ENCODE measurements at regions not wholly inside any gene's neighbourhood (a gene's known extent, or its start where the extent isn't known, plus 50 kb on each side); places are given as distances from the start of the nearest gene placed in this dataset.

DNA sequence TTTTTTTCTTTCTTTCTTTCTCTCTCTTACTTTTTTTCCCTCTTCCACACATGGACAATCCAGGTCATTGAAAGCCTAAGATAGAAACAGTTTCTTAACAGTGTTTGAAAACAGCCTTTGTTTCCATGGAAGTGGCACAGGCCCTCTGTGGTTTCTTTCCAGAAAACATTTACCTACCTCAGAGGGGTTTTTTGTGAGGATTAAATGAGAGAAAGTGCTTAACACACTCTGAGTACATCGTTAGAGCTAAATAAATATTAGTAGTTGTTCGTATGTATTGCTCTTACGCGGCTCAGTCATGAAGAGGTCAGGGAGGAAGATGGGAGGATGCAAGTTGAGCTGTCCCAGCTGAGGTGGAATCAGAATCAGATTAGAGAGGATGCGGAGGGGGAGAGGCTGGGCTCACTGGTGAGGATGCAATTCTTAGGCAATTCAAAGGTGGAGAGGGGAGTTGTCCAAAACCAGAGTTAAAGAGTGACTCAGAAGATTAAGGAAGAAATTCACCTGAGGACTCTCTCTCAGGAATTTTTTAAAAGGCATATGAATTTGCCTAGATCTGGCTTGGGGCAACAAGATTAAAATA, 345.4 kb downstream of the PMP22 start:
- Histone ChIP-seq H3K36me3 (ENCODE audit: control insufficient read depth in 1 of 2, insufficient read depth in 2 of 2, low read length in 2 of 2) (no peaks in the 10 kb centered on the region), H2AFZ (ENCODE audit: low read depth, low read length, poor library complexity, severe bottlenecking) (no peak overlapping the region), H3K9me2 (ENCODE audit: insufficient read depth) (no peaks in the 10 kb centered on the region), H3K4me1 (ENCODE audit: control insufficient read depth in 1 of 2, insufficient read depth in 2 of 2, low read length in 2 of 2) (no peaks in the 10 kb centered on the region), H3K9ac (ENCODE audit: low read length) (no peak overlapping the region), H4K20me1 (ENCODE audit: insufficient read depth) (no peaks in the 10 kb centered on the region), H3K27ac (ENCODE audit: low read depth, low read length) (no peak overlapping the region), H3K27me3 (ENCODE audit: insufficient read depth, low read length) (no peaks in the 10 kb centered on the region), H3K9me3 (ENCODE audit: control insufficient read depth in 1 of 2, insufficient read depth in 1 of 2, low read depth in 1 of 2, low read length in 2 of 2) (no peaks in the 10 kb centered on the region; a peak in 1 of 4 replicates), H3K4me2 (ENCODE audit: low read length) (no peak overlapping the region), H3K79me2 (ENCODE audit: insufficient read depth, low read length) (no peaks in the 10 kb centered on the region), H3K4me3 (replicated peaks in 1 of 2; ENCODE audit: low read depth in 1 of 2, low read length in 2 of 2) (no peak overlapping the region)
- ChIA-PET CTCF (no interaction called here), POLR2A (no interaction called here), RAD21 (ENCODE audit: low non-redundant PET in 1 of 2, low total read pairs in 2 of 2, uncharacterized antibody in 2 of 2, unreplicated experiment in 2 of 2) (interaction anchor here in 1 of 2 experiments (0.6 kb wide), 1 partner anchor 583 kb away, joined by 3 read pairs; no protein-coding TSS in a partner anchor)
- ATAC-seq (no peak), DNase-seq (ENCODE audit: low read depth, low spot score) (no peak)
- no TSS peak for BruUV-seq (replicated peaks)
- TF ChIP-seq, protein P1, sequence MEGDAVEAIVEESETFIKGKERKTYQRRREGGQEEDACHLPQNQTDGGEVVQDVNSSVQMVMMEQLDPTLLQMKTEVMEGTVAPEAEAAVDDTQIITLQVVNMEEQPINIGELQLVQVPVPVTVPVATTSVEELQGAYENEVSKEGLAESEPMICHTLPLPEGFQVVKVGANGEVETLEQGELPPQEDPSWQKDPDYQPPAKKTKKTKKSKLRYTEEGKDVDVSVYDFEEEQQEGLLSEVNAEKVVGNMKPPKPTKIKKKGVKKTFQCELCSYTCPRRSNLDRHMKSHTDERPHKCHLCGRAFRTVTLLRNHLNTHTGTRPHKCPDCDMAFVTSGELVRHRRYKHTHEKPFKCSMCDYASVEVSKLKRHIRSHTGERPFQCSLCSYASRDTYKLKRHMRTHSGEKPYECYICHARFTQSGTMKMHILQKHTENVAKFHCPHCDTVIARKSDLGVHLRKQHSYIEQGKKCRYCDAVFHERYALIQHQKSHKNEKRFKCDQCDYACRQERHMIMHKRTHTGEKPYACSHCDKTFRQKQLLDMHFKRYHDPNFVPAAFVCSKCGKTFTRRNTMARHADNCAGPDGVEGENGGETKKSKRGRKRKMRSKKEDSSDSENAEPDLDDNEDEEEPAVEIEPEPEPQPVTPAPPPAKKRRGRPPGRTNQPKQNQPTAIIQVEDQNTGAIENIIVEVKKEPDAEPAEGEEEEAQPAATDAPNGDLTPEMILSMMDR (IDR thresholded peaks at IDR 0.05 in 2 of 3, conservative IDR thresholded peaks at IDR 0.05 in 1 of 3; ENCODE audit: borderline replicate concordance in 1 of 3, insufficient read depth in 1 of 3, low read depth in 2 of 3, low read length in 2 of 3): no peak
- TF ChIP-seq, protein P2, sequence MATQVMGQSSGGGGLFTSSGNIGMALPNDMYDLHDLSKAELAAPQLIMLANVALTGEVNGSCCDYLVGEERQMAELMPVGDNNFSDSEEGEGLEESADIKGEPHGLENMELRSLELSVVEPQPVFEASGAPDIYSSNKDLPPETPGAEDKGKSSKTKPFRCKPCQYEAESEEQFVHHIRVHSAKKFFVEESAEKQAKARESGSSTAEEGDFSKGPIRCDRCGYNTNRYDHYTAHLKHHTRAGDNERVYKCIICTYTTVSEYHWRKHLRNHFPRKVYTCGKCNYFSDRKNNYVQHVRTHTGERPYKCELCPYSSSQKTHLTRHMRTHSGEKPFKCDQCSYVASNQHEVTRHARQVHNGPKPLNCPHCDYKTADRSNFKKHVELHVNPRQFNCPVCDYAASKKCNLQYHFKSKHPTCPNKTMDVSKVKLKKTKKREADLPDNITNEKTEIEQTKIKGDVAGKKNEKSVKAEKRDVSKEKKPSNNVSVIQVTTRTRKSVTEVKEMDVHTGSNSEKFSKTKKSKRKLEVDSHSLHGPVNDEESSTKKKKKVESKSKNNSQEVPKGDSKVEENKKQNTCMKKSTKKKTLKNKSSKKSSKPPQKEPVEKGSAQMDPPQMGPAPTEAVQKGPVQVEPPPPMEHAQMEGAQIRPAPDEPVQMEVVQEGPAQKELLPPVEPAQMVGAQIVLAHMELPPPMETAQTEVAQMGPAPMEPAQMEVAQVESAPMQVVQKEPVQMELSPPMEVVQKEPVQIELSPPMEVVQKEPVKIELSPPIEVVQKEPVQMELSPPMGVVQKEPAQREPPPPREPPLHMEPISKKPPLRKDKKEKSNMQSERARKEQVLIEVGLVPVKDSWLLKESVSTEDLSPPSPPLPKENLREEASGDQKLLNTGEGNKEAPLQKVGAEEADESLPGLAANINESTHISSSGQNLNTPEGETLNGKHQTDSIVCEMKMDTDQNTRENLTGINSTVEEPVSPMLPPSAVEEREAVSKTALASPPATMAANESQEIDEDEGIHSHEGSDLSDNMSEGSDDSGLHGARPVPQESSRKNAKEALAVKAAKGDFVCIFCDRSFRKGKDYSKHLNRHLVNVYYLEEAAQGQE (IDR thresholded peaks at IDR 0.05; ENCODE audit: low read depth): no peak
- TF ChIP-seq YY1 (IDR thresholded peaks at IDR 0.05; ENCODE audit: extremely low read depth, insufficient replicate concordance, low read depth, low read length) (no peak), TCF7L2 (IDR thresholded peaks at IDR 0.05; ENCODE audit: borderline replicate concordance, extremely low read depth, insufficient read depth, insufficient read length) (no peak), EZH2phosphoT487 (IDR thresholded peaks at IDR 0.05; ENCODE audit: borderline replicate concordance) (no peak), EGR1 (IDR thresholded peaks at IDR 0.05; ENCODE audit: low read depth) (no peak), SRF (IDR thresholded peaks at IDR 0.05; ENCODE audit: low read depth) (no peak), ELF1 (IDR thresholded peaks at IDR 0.05; ENCODE audit: borderline replicate concordance, low read depth) (no peak), ZNF274 (IDR thresholded peaks at IDR 0.05; ENCODE audit: low read depth, low read length) (no peak), SIN3A (IDR thresholded peaks at IDR 0.05; ENCODE audit: low read depth) (no peak), EZH2 (IDR thresholded peaks at IDR 0.05) (no peak), CEBPB (IDR thresholded peaks at IDR 0.05; ENCODE audit: low read depth) (no peak), POLR2AphosphoS5 (IDR thresholded peaks at IDR 0.05; ENCODE audit: low read depth, low read length) (no peak), JUND (IDR thresholded peaks at IDR 0.05) (no peak), FOSL1 (IDR thresholded peaks at IDR 0.05; ENCODE audit: low read depth) (no peak)
- intact Hi-C loops (cut with micrococcal nuclease): loop anchor here (10.0 kb wide), 1 partner anchor 615 kb away; the partner anchor contains the start of gene HS3ST3B1
